Stimulated activated CD8-positive, alpha-beta memory T cell treated with anti-CD3 and anti-CD28 coated beads, Interleukin-12 subunit alpha, Interleukin-12 subunit beta, amount 100 ng/mL, for 24 hours (primary cell): ENCODE measurements at regions not wholly inside any gene's neighbourhood (a gene's known extent, or its start where the extent isn't known, plus 50 kb on each side); places are given as distances from the start of the nearest gene placed in this dataset.

Experiments used
- DNase-seq: peaks from one replicate; pipeline ENCODE4 v3.0.0-alpha.2; 2020; ENCODE audit errors: extremely low read depth

DNA sequence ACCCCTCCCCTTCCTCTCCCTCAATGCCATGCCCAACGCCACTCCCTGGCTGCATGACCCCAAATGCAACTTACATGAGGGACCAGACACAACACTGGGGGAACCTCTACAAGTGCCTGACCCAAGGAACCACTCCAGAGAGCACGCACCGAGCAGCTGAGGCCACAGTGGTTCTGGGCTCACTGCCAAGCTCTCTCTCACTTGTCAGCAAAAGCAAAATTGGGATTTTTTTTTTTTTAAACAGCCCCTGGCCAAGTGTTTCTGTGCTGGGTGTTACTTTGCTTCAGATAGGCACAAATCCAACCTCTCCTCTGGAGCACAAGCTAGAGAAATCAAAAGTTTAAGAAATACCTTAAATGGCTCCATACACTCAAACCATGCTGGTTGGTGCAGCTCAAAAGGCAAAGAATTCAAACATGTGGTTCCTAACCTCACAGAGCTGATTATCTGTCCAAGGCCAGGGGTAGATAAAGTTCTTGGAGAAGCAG, 363.0 kb downstream of the SETD4 start:
- no peak for DNase-seq

DNA sequence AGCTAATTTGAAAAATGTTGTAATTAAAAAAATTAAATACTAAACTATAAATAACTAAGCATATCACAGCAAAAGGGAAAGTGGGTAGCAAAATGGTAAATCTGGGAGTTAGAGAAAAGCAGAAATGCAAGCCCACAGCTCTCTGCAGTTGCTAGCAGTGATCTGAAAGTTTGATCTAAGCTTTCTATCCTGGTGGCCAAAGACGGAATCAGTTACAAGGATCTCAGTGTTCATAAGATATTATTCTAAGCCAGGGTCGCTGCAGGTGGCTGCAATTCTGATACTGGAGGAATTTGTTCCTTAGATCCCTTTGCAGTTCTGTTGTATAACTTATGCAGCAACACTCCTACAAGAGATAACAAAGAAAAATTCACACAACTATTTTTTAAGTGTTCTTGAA, 363.7 kb downstream of the SETD4 start:
- DNase-seq, result no peak

DNA sequence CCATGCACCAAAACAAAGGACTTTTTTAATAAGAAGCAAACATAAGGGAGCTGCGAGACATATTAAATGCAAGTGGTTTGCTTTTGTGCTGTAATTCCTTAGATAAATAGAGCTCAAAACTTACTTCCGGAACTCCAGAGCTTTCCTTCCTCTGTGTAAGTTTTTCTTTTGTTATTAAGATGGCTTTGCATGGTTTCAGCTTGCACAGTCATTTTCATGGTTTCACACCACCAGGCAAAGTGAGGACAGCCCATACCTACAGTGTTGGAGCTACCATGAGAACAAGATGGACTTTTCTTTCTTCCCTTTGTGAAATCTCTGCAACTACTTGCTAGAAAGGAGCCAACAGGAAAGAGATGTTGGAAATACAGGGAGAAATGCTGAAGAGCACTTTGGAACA, 368.0 kb downstream of the SETD4 start:
- no peak for DNase-seq

DNA sequence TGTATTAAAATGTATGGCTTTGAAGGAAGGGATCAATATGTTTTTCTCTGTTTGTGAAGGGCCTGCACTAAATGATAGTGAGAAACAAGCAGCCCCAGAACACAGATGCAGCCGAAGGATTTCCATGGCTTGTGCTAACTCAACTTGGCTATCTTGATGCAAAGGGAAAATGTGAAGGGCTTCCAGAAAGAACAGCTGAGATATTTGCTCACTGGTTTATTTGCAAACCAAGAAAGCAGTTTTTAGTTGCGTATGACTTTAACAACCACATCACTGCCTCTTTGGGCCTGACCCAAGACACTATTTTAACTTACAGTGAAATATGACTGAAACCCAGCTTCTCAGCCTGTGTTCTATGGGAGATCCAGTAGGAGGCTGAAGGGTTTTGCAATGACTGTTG, 369.9 kb downstream of the SETD4 start:
- DNase-seq, result no peak

DNA sequence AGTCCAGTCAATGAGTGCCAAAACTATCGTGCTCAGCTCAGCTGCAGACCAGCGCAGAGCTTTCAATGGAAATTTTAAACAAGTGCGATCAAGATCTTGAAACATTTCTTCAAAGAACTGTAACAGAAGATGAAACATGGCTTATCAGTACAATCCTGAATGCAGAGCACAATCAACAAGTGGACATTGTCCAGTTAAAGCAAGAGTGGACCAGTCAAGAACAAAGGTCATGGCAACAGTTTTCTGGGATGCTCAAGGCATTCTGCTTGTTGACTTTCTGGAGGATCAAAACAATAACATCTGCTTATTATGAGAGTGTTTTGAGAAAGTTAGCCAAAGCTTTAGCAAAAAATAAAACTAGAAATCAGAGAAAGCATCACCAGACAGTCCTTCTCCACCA, 374.2 kb downstream of the SETD4 start:
- DNase-seq, result no peak

DNA sequence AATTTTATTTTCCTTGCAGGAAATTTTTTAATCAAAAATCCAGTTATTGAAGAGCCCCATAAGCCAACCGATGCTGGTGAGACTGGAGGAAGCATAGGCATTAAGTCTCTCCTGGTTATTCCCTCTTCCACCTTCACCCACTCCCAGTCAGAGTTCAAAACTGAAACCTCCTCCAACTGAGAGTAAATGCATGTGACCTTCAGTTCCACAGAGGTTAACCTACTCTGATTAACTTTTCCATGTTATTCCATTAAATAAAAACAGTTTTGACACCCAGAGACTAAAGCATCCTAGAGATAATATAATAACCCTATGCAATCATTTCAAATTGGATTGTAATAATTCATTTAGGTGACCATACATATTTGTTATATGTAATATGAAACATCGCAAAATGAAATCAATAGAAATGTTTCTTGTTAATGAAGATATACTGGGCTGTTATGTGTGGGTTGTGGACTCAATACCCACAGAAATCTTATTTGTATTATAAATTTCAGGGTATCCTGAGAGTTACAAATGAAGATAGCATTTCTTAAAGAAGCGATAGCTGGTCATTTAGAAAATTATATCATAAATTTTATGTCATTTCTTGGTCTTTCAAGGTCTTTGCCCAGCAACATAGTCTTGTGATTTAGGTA, 376.5 kb downstream of the SETD4 start:
- DNase-seq, result no peak

DNA sequence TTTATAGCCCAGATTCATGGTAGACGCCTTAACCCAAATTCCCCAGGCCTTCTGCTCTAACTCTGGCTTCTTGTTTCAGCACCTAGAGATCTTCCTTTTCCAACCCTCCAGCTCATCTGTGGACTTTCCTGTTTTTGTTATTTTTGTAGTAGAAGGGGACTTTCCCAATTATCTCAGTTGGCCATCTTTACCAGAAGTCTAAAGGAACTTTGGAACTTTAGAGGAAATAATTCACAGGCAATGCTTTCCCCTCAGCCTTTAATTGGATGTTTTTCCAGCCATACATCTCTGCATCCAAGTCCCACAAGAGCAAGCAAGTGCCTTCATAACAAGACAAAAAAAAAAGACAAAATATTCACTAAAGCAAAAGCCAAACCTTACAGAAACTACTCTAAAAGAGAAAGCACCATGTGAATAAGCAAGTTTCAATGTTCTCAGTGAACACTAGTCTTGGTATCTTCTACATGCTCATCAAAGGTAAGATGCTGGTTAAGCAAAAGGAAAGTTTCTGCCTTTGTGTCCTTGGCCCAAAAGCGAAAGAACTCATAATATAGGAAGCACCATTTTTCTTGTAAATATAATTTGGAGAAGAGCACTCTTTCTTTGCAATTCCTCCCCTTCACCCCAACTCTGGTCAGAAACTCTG, 377.3 kb downstream of the SETD4 start:
- no peak for DNase-seq

DNA sequence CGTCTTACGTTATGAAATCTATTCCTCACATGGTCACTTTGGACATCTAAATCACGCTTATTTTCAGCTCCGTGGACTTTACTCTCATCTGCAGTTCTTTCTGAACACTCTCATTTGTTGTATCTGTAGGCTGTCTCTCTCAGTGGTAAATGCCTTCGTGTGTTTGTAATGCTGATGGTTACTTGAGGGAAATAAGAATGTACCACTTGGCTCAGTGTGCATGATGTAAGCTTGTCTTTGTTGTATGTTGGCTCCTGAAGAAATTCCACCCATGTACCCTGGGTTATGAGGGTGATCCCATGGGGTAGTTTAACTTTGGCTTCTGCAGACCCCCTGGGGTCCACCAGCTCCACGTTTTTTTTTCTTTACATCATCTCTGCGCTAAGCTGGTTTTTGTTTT, 378.4 kb downstream of the SETD4 start:
- no peak for DNase-seq

DNA sequence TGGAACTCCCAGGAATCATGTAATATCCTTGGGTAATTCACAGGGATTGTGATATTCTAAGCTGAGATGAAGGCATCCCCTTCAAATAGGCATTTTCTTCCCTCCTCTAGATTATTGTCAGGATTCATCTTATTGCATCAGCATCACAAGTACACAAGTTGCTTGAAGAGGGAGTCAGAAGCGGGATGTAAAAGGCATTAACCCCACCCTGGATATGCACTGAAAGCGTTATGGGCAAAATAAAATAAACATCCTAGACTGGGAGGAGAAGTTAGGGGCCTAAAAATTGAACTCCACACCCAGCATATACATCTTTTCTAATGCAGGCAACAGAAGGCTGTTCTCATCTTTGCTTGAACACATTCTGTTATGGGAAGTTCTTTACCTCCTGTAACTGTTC, 381.2 kb downstream of the SETD4 start:
- DNase-seq, result no peak

DNA sequence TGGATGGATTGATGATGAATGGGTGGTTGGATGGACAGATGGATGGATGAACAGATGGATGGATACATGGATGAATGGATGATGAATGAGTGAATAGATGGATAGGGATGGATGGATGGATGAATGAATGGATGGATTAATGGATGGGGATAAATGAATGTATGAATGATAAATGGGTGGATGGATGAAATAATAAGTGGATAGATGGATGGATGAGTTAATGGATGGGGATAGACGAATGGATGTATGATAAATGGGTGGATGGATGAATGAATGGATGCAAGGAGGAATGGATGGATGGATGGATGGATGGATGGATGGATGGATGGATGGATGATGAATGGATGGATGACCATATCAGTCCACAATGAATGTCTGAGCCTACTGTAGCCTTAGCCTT, 381.9 kb downstream of the SETD4 start:
- DNase-seq, result no peak

DNA sequence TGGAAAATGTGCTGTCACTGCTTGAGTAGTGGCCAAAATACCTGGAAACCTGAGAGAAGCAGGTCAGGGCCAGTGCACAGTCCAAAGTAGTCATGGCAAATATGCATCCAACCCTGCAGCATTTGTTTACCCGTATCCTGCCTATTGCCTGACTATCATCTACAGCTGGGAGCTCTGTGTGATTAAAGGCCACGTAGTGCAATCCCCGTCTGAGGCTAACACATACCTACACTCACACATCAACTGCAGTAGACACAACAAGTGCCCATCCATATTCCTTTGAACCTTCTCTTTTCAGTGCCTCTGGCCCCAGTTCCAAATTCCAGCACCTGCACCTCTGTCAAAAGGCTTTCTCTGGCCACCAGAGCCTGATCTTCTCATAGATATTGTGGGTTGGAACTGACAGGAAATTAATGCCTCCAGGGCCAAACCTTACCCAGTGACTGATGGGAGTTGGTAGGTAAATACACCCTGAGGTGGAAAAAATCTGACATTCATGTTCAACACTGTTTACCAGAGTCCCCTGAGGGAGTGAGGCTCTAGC, 383.0 kb downstream of the SETD4 start:
- no peak for DNase-seq

DNA sequence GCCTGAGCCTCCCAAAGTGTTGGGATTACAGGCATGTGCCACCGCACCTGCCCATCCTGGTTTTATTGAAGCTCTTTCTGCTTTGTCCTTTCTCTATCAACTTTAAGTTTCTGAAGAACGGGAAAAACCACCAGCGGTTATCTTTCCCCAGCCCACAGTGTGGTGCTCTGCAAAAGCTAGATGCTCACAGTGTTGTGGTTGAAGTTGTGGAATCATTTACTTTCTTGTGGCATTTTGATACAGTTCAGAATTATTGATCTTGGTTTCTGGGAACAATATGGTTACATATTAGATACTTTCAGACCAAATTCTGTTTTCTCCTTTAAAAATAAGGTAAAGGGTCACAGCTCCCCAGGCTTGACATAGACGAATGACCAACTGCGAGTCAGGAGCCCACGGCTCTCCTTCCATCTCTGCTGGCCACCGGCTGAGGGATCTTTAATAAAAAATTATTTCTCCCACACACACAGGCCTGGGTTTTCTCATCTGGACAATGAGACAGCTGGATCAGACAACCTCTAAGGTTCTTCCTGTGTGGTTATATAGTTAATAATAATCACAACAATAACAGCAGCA, 385.3 kb downstream of the SETD4 start:
- DNase-seq, result no peak

DNA sequence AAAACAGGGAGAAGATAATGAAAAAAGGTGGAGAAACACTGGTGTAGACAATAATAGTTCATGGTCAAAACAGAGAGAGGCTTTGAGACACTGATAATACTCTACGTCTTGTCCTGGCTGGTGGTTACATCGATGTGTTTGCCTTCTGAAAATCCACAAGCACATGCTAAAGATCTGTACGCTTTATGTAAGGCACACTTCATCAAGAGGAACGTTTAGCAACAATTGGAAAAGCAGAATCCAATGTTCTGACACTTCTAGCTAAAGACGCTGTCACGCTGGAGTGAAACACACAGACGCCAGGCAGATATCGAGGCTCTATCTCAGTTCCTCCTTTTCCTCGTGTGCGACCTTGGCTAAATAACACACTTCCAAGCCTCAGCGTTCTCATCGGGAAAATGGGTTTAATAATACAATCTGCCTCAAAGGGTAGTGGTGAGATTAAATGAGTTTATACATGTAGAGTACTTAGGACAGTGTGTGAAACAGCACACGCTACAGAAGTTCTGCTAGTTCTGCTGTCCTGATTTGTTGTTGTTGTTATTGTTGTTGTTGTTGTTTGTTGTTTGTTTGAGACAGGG, 386.1 kb downstream of the SETD4 start:
- no peak for DNase-seq

DNA sequence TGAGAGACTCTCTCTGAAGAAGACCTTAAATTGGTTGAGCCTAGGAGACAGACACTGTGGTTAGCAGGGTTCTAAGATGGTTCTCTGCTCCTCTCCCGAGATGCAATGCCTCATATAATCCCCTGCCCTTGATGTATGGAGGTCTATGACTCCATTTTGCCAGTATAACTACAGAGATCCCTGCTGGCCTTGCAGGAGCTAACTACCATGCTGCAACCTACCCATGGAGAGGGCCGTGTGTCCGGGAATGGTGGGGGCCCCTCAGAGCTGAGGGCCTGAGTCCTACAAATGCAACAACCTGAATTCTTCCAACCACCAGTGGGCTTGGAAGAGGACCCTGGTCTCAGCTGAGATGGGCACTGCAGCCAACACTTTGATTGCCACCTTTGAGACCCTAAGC, 388.0 kb downstream of the SETD4 start:
- DNase-seq, result no peak

DNA sequence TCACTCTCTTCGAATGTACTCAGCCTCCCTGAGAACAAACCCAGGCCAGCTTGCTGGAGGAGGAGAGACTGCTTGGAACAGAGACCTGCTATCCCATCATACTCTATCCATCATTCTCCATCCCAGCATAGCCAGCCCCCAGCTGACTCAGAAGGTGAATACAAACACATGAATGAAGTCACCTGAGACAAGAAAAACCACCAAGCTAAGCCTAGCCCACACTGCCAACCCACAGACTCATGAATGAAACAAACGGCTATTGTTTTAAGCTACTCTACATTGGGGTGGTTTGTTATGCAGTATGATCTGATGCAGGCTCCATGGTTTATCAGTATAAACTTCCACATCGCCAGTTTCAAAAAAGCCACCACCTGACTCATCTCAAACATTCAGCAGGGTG, 395.6 kb downstream of the SETD4 start:
- DNase-seq, result no peak

DNA sequence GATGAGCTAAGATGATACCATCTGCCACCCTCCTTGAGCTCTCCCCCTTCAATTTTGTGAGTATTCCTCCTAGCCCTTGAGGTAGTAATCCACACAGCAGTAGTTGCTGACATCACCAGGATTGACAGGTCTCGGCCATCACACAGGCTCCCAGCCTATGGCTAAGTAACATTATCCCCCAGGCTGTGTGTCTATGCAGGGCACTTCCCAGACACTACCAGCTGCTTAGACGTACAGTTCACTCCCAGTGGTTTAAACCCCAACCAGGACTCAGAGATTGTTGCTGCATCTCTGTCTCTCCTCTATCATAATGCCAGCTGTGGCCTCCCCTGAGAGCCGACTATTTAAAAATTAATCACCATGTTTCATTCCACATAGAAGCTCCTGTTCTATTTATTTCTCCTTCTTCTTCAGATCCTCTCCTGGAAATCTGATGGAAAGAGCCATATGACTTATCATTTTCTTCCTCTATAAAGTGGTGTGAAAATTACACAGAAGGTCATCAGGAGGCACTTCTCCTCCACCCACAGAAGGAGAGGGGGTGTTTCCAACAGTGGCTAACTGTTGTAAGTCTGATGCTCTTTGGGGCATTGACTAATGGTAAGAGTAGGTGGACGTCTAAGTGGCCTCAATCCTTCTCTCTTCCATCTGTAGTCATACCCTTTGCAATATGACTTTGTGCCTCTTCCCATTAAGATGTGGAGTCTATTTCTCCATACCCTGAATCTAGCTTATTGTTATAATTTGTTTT, 396.3 kb downstream of the SETD4 start:
- DNase-seq, result no peak

DNA sequence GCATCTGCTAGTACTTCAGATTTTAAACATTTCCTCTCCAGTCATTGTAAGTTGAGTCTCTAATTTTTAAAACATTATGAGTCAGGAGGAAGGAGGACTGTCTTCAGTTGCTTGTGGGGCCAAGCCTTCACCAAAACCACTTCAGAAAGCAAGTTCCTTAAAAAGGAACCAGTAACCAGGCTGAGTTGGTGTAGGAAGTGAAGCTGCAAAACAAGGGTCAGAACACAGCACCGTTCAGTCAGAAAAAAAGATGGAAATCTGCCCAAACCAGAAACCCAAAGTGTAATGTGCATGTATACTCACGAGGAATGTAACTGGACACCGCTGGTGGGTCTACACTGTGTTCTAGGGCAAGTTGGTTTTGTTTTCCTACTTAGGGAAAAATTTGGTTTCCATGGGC, 402.1 kb downstream of the SETD4 start:
- no peak for DNase-seq

DNA sequence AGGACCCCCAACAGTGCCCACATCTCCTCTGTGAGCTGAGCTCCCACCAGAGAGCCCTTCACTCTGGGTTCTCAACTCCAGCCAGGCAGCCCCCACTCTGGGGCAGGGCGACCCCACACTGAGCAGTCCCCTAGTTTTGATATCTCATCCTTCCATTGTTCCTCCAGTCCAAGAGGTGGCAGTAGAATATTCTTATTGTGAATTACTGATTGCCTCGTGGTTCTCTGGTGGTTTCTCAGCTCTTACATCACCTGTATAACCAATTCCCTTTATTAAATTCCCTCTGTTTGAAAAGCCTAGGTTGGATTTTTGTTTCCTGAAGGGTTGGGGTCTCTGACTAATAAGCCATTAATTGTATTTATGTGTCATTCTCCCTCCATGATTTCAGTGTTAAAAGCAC, 407.5 kb downstream of the SETD4 start:
- no peak for DNase-seq

DNA sequence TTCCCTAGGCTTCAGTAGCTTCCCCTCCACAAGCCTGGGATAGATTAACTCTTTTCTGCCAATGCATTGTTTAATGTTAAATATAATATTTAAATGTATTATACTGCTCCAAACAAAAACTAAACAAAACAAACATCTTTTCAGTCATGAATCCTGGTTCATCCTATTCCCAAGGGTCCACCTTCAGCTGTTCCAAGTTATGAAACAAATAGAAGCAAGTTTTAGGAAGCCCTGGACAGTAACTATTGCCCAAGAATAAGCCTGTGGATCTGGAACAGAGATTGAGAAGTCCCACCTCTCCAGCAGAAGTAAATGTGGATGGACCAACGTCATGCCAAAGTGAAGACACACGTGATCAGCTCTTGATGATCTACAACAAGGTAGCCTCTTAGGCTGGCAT, 408.1 kb downstream of the SETD4 start:
- no peak for DNase-seq

DNA sequence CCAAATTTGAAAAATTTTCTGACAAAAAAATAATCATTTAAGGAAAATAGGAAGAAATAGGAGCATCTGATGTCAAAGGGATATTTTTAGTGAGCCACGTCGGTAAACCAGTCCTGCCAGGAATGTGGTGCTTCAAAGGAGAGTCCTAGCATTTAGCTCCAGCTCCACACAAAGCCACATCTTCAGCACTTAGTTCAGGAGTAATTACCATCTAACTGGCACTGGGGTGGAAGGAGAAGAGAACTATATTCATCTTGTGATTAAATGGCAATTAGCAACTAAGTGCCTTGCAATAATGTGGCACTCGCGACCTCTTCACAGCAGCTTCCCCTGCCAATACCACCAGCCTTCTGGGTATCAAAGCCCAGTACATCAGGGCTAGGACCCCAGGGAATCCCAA, 409.1 kb downstream of the SETD4 start:
- no peak for DNase-seq

DNA sequence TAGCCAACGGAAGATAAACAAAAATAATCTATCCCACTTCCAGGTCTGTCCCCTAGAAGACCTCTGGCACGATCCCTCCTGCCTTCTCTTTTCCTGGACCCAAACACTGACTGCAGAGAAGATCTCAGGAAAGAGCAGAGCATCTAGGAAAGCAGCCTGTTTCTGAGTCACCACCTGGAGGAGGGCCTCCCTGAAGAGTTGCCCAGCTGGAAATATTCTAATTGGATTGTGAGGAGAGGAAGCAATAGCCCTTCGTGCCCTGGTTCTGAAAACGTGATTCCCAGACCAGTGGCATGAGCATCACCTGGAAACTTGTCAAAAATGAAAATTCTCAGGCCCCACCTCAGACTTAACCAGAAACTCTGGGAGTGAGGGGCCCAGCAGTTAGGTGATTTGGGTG, 411.1 kb downstream of the SETD4 start:
- DNase-seq, result no peak

DNA sequence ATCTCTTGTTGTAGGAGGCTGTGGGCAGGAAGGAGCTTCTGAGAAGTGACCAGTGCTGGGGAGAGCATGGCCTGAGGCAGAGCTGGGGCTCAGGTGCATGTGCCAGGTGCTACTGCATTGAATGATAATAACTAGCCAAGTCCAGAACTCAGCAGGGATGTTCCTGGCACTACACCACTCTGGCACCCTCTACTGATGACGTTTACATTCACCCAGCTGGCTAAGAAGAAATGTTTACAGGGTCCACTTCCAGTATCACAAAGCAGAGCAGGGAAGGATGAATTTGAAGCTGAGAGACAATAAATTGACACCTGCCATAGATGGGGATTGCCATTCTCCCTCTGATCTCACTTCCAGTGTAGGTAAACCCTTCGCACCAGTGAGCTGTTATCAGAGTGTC, 411.8 kb downstream of the SETD4 start:
- DNase-seq, result no peak
